GM23338 (cell line): ENCODE measurements at regions not wholly inside any gene's neighbourhood (a gene's known extent, or its start where the extent isn't known, plus 50 kb on each side); places are given as distances from the start of the nearest gene placed in this dataset.
A peak's percentile ranks its signal among the peaks of the same experiment; 100 is the strongest.

ENCODE experiments used
- ATAC-seq: fragments of 200-7000 bp; cut with Tn5 transposase; 3 replicates; pipeline ENCODE4 v1.9.1; 2020
- DNase-seq: peaks from one replicate; pipeline ENCODE4 v3.0.0-alpha.2; 2015; ENCODE audit warnings: low spot score
- H2AFZ ChIP-seq: fragments of 200-600 bp; sonication (generic); 2 replicates; pipeline ENCODE4 v1.8.0; 2016; ENCODE audit warnings: antibody characterized with exemption, mild to moderate bottlenecking, moderate library complexity
- H3F3A ChIP-seq: fragments of 200-600 bp; sonication (generic); replicated peaks from 2 replicates; pipeline ENCODE4 v1.8.0; 2017; ENCODE audit warnings: antibody characterized with exemption, mixed run types, low read depth
- H3K27ac ChIP-seq: fragments of 200-600 bp; sonication (generic); 2 replicates; pipeline ENCODE4 v1.6.1; 2016; ENCODE audit warnings: low read depth
- H3K27me3 ChIP-seq: fragments of 200-600 bp; sonication (generic); 2 replicates; pipeline ENCODE4 v1.8.0; 2016; ENCODE audit warnings: mild to moderate bottlenecking, mixed run types, moderate library complexity; ENCODE audit not compliant: insufficient read depth
- H3K36me3 ChIP-seq: fragments of 200-600 bp; sonication (generic); 2 replicates; pipeline ENCODE4 v1.8.0; 2016; ENCODE audit warnings: mild to moderate bottlenecking; ENCODE audit not compliant: insufficient read depth
- H3K4me1 ChIP-seq: fragments of 200-600 bp; sonication (generic); 2 replicates; pipeline ENCODE4 v1.8.0; 2016; ENCODE audit warnings: mild to moderate bottlenecking, moderate library complexity; ENCODE audit not compliant: insufficient read depth
- H3K4me2 ChIP-seq: fragments of 200-600 bp; sonication (generic); 2 replicates; pipeline ENCODE4 v1.7.1; 2017; ENCODE audit warnings: mixed run types
- H3K4me3 ChIP-seq: fragments of 200-600 bp; sonication (generic); 2 replicates; pipeline ENCODE4 v1.6.1; 2016; ENCODE audit warnings: mixed run types
- H3K79me2 ChIP-seq: fragments of 200-600 bp; sonication (generic); replicated peaks from 2 replicates; pipeline ENCODE4 v1.8.0; 2017; ENCODE audit warnings: mild to moderate bottlenecking; ENCODE audit not compliant: insufficient read depth
- H3K9me2 ChIP-seq: fragments of 200-600 bp; sonication (generic); 2 replicates; pipeline ENCODE4 v1.8.0; 2017; ENCODE audit not compliant: insufficient read depth
- H4K20me1 ChIP-seq: fragments of 200-600 bp; sonication (generic); replicated peaks from 2 replicates; pipeline ENCODE4 v1.8.0; 2017; ENCODE audit warnings: mild to moderate bottlenecking; ENCODE audit not compliant: insufficient read depth
- H3K27ac Mint-ChIP-seq: 2 replicates; pipeline ENCODE4 v1.8.0; 2020; ENCODE audit warnings: inconsistent platforms, mild to moderate bottlenecking, moderate library complexity, mixed read lengths
- H3K27me3 Mint-ChIP-seq: 3 replicates; pipeline ENCODE4 v1.8.0; 2022; ENCODE audit warnings: low read depth, mild to moderate bottlenecking, moderate library complexity, mixed read lengths, inconsistent platforms; ENCODE audit not compliant: insufficient read depth, poor library complexity
- H3K36me3 Mint-ChIP-seq: 3 replicates; pipeline ENCODE4 v1.8.0; 2021; ENCODE audit warnings: low read depth, mild to moderate bottlenecking, inconsistent platforms, moderate library complexity, mixed read lengths
- H3K4me1 Mint-ChIP-seq: 3 replicates; pipeline ENCODE4 v1.8.0; 2020; ENCODE audit warnings: mild to moderate bottlenecking, inconsistent platforms, mixed read lengths
- H3K4me3 Mint-ChIP-seq: 3 replicates; pipeline ENCODE4 v1.8.0; 2021; ENCODE audit warnings: moderate library complexity, mild to moderate bottlenecking, inconsistent platforms, mixed read lengths
- H3K9me3 Mint-ChIP-seq: 3 replicates; pipeline ENCODE4 v1.8.0; 2020; ENCODE audit warnings: moderate library complexity, mild to moderate bottlenecking, inconsistent platforms, mixed read lengths
- CREB1 ChIP-seq: fragments of 250-450 bp; sonication (Bioruptor Pico); IDR thresholded peaks from 2 replicates; pipeline ENCODE4 v1.5.0; 2020; ENCODE audit warnings: low read depth, mild to moderate bottlenecking, moderate library complexity
- CTCF ChIP-seq, 2 experiments: fragments of 200-600 bp in 1 of 2; sonication (generic) in 1 of 2; conservative IDR thresholded peaks; 2 replicates each; pipeline versions ENCODE4 v1.5.1 to v1.6.1; 2016 to 2017; ENCODE audit warnings: antibody characterized with exemption in 2 of 2, low read depth in 2 of 2, mild to moderate bottlenecking in 2 of 2, moderate library complexity in 1 of 2
- EZH2phosphoT487 ChIP-seq: fragments of 200-600 bp; sonication (generic); IDR thresholded peaks from one replicate; pipeline ENCODE4 v1.8.1; 2018; ENCODE audit warnings: antibody characterized with exemption; ENCODE audit not compliant: unreplicated experiment
- POLR2AphosphoS5 ChIP-seq: IDR thresholded peaks from 2 replicates; pipeline ENCODE4 v1.6.1; 2016; ENCODE audit warnings: antibody characterized with exemption, low read depth
- STAT1 ChIP-seq: IDR thresholded peaks from one replicate; pipeline ENCODE4 v1.6.1; 2016; ENCODE audit warnings: antibody characterized with exemption; ENCODE audit not compliant: unreplicated experiment
- ZNF114 ChIP-seq: fragments of 250-450 bp; sonication (Bioruptor Pico); IDR thresholded peaks from 2 replicates; pipeline ENCODE4 v1.5.0; 2020; ENCODE audit warnings: mild to moderate bottlenecking, moderate library complexity
- ZNF331 ChIP-seq: fragments of 250-450 bp; sonication (Bioruptor Pico); IDR thresholded peaks from 2 replicates; pipeline ENCODE4 v1.5.0; 2020; ENCODE audit warnings: low read depth, mild to moderate bottlenecking, moderate library complexity

DNA sequence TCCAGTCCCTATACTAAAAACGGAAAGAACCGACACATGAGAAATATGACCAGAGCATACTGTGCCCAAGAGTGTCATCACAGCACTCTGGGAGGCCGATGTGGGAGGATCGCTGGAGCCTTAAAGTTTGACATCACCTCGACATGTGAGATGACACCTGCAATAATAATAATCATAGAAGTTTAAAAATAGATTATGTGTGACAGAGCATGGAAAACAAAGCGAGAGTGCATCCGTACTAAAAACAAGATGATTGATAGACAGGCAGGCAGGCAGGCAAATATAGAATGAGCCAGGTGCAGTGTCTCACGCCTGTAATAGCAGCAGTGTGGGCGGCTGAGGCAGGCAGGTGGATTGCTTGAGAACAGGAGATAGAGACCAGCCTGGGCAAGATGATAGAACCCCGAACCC, 114.8 kb upstream of the ANKRD30BL start:
- DNase-seq (no peak), ATAC-seq (no peak)
- peaks cover 12% of the 10 kb centered on the region for H3K36me3 Mint-ChIP-seq
- H3K4me1 Mint-ChIP-seq = no peaks in the 10 kb centered on the region; the same call in 2 of the 3 replicates
- Histone ChIP-seq H3K27me3 (no peaks in the 10 kb centered on the region), H3F3A (no peaks in the 10 kb centered on the region), H4K20me1 (no peaks in the 10 kb centered on the region), H3K4me2 (no peak overlapping the region), H3K9me2 (no peaks in the 10 kb centered on the region), H3K27ac (no peak overlapping the region), H3K4me3 (no peak overlapping the region), H3K79me2 (no peaks in the 10 kb centered on the region), H2AFZ (no peak overlapping the region), H3K36me3 (no peaks in the 10 kb centered on the region), H3K4me1 (no peaks in the 10 kb centered on the region)
- H3K27me3 Mint-ChIP-seq = peaks cover 2% of the 10 kb centered on the region
- no peak overlapping the region for H3K27ac Mint-ChIP-seq
- H3K9me3 Mint-ChIP-seq = peaks cover 40% of the 10 kb centered on the region
- TF ChIP-seq CTCF (conservative IDR thresholded peaks at IDR 0.05; ENCODE audit: low read depth in 2 of 2) (no peak), ZNF114 (CRISPR knock-in tag) (no peak), POLR2AphosphoS5 (no peak), EZH2phosphoT487 (no peak), CREB1 (no peak), ZNF331 (CRISPR knock-in tag) (no peak)
- no peak overlapping the region for H3K4me3 Mint-ChIP-seq

DNA sequence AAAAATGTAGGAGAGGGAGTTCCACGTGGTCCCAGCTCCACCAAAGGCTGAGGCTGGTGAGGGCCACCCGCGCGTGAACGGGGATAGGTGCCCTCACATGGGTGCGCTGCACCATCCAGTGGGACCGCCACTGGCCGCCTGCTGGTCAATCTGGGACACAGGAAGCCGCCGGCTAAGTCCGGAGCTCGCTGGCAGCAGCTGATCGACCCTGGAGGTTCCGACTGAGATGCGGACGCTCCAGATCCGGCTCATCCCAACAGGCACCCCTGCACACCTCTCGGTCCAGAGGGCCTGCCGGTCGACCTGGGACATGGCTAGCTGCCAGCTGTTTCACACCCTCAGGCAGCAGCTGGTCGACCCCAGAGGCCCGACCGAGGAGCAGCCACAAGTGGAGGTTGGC, 116.5 kb upstream of the ANKRD30BL start:
- Histone ChIP-seq H3K4me3 (no peak overlapping the region), H3K9me2 (no peaks in the 10 kb centered on the region), H3F3A (no peaks in the 10 kb centered on the region), H3K27ac (no peak overlapping the region), H3K79me2 (no peaks in the 10 kb centered on the region), H3K4me1 (no peaks in the 10 kb centered on the region), H3K4me2 (no peak overlapping the region), H2AFZ (no peak overlapping the region), H3K27me3 (no peaks in the 10 kb centered on the region), H4K20me1 (no peaks in the 10 kb centered on the region), H3K36me3 (no peaks in the 10 kb centered on the region)
- DNase-seq = no peak
- no peak for ATAC-seq
- Mint-ChIP-seq H3K27ac (no peak overlapping the region), H3K4me1 (no peaks in the 10 kb centered on the region; the same call in 2 of the 3 replicates), H3K9me3 (peaks cover 41% of the 10 kb centered on the region), H3K4me3 (no peak overlapping the region), H3K27me3 (peaks cover 2% of the 10 kb centered on the region), H3K36me3 (peaks cover 12% of the 10 kb centered on the region)
- TF ChIP-seq EZH2phosphoT487 (no peak), STAT1 (no peak), CTCF (conservative IDR thresholded peaks at IDR 0.05; ENCODE audit: low read depth in 2 of 2) (0 out of 4 replicates have a peak, but pooled peaks of 1 of the 2 experiments have one; percentile 1)
